Vagina (tissue), 2 donors: ENCODE measurements at regions not wholly inside any gene's neighbourhood (a gene's known extent, or its start where the extent isn't known, plus 50 kb on each side); places are given as distances from the start of the nearest gene placed in this dataset.

Experiments
- POLR2A ChIP-seq, 2 donors: fragments of 450-650 bp; IDR thresholded peaks; one replicate each; pipeline ENCODE4 v1.6.1; 2017; ENCODE audit warnings: antibody characterized with exemption in 2 of 2, mild to moderate bottlenecking in 2 of 2, moderate library complexity in 2 of 2
- TF ChIP-seq, protein P1 (sequence below), 3 experiments: fragments of 450-650 bp in 2 of 3; fragments of 200-600 bp in 1 of 3; sonication (generic) in 1 of 3; IDR thresholded peaks; one replicate each; pipeline ENCODE4 v1.5.1; 2017 to 2019; ENCODE audit warnings: antibody characterized with exemption in 3 of 3, mild to moderate bottlenecking in 2 of 3, moderate library complexity in 2 of 3

DNA sequence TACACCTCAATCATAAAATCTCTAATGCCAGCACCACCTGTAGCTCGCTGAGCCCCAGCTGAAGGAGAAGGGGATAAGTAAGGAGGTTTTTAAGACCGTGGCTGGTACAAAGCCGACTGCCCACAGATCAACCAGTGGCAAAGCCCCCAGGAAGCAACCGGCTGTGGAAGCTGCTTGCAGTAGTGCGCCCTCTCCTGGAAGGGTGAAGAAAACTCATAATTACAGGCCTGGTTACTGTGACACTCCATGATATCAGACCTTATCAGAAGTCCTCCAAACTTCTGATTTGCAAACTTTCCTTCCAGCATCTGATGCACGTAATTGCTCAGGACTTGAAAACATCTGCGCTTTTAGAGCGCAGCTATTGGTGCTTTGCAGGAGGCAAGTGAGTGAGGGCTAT is 63.1 kb upstream of the MCTP2 start:
- TF ChIP-seq, protein P1, sequence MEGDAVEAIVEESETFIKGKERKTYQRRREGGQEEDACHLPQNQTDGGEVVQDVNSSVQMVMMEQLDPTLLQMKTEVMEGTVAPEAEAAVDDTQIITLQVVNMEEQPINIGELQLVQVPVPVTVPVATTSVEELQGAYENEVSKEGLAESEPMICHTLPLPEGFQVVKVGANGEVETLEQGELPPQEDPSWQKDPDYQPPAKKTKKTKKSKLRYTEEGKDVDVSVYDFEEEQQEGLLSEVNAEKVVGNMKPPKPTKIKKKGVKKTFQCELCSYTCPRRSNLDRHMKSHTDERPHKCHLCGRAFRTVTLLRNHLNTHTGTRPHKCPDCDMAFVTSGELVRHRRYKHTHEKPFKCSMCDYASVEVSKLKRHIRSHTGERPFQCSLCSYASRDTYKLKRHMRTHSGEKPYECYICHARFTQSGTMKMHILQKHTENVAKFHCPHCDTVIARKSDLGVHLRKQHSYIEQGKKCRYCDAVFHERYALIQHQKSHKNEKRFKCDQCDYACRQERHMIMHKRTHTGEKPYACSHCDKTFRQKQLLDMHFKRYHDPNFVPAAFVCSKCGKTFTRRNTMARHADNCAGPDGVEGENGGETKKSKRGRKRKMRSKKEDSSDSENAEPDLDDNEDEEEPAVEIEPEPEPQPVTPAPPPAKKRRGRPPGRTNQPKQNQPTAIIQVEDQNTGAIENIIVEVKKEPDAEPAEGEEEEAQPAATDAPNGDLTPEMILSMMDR (IDR thresholded peaks at IDR 0.05) = no peak
- TF ChIP-seq POLR2A (IDR thresholded peaks at IDR 0.05) = no peak
